OCI-LY1 (cell line): ENCODE measurements at regions not wholly inside any gene's neighbourhood (a gene's known extent, or its start where the extent isn't known, plus 50 kb on each side); places are given as distances from the start of the nearest gene placed in this dataset.

Source experiments
- H2AFZ ChIP-seq: fragments of 200-600 bp; sonication (generic), shearing (Covaris generic); 2 replicates; pipeline ENCODE4 v1.6.0; 2014; ENCODE audit warnings: antibody characterized with exemption, mild to moderate bottlenecking, low read length
- H3F3A ChIP-seq: fragments of 200-600 bp; sonication (generic), shearing (Covaris generic); 2 replicates; pipeline ENCODE4 v1.6.0; 2014; ENCODE audit warnings: mild to moderate bottlenecking, antibody characterized with exemption, low read length, moderate library complexity; ENCODE audit not compliant: insufficient read depth
- H3K27ac ChIP-seq: fragments of 200-600 bp; sonication (generic); 2 replicates; pipeline ENCODE4 v1.5.1; 2014; ENCODE audit warnings: low read length, mixed run types, mild to moderate bottlenecking, low read depth; ENCODE audit not compliant: poor library complexity, severe bottlenecking
- H3K27me3 ChIP-seq: fragments of 200-600 bp; sonication (generic); 2 replicates; pipeline ENCODE4 v1.6.0; 2014; ENCODE audit warnings: antibody characterized with exemption, mild to moderate bottlenecking, low read length, moderate library complexity; ENCODE audit not compliant: insufficient read depth
- H3K36me3 ChIP-seq: fragments of 200-600 bp; sonication (generic); 2 replicates; pipeline ENCODE4 v1.6.1; 2014; ENCODE audit warnings: mild to moderate bottlenecking, antibody characterized with exemption, low read length, moderate library complexity, mixed read lengths; ENCODE audit not compliant: insufficient read depth
- H3K4me1 ChIP-seq: fragments of 200-600 bp; sonication (generic); 2 replicates; pipeline ENCODE4 v1.5.1; 2014; ENCODE audit warnings: mild to moderate bottlenecking, low read length, moderate library complexity; ENCODE audit not compliant: insufficient read depth, severe bottlenecking
- H3K4me2 ChIP-seq: fragments of 200-600 bp; sonication (generic), shearing (Covaris generic); 2 replicates; pipeline ENCODE4 v1.6.1; 2014; ENCODE audit warnings: low read length
- H3K4me3 ChIP-seq: fragments of 200-600 bp; sonication (generic); 2 replicates; pipeline ENCODE4 v1.5.1; 2014; ENCODE audit warnings: low read length, low read depth, mild to moderate bottlenecking, mixed read lengths; ENCODE audit not compliant: poor library complexity, severe bottlenecking
- H3K79me2 ChIP-seq: fragments of 200-600 bp; shearing (Covaris generic); 2 replicates; pipeline ENCODE4 v1.6.1; 2016; ENCODE audit warnings: mixed run types, low read length, mixed read lengths; ENCODE audit not compliant: insufficient read depth
- H3K9ac ChIP-seq: fragments of 200-600 bp; sonication (generic), shearing (Covaris generic); 2 replicates; pipeline ENCODE4 v1.6.1; 2014; ENCODE audit warnings: mild to moderate bottlenecking, low read length, mixed read lengths
- H3K9me2 ChIP-seq: fragments of 200-600 bp; sonication (generic), shearing (Covaris generic); 2 replicates; pipeline ENCODE4 v1.6.1; 2014; ENCODE audit warnings: low read depth, mild to moderate bottlenecking, low read length, mixed read lengths
- H3K9me3 ChIP-seq: fragments of 200-600 bp; shearing (Covaris generic); 2 replicates; pipeline ENCODE4 v1.6.1; 2014; ENCODE audit warnings: low read length, mixed read lengths
- H4K20me1 ChIP-seq: fragments of 200-600 bp; sonication (generic), shearing (Covaris generic); 2 replicates; pipeline ENCODE4 v1.6.0; 2016; ENCODE audit warnings: mild to moderate bottlenecking, low read length; ENCODE audit not compliant: insufficient read depth
- CTCF ChIP-seq: fragments of 200-600 bp; sonication (generic), shearing (Covaris generic); IDR thresholded peaks from 2 replicates; pipeline ENCODE4 v1.5.1; 2017; ENCODE audit warnings: mild to moderate bottlenecking, antibody characterized with exemption, low read length, moderate library complexity, mixed read lengths
- EZH2 ChIP-seq: fragments of 200-600 bp; sonication (generic), shearing (Covaris generic); IDR thresholded peaks from 2 replicates; pipeline ENCODE4 v1.8.0; 2017; ENCODE audit warnings: borderline replicate concordance, mixed run types, mild to moderate bottlenecking, antibody characterized with exemption, low read length, moderate library complexity, mixed read lengths

DNA sequence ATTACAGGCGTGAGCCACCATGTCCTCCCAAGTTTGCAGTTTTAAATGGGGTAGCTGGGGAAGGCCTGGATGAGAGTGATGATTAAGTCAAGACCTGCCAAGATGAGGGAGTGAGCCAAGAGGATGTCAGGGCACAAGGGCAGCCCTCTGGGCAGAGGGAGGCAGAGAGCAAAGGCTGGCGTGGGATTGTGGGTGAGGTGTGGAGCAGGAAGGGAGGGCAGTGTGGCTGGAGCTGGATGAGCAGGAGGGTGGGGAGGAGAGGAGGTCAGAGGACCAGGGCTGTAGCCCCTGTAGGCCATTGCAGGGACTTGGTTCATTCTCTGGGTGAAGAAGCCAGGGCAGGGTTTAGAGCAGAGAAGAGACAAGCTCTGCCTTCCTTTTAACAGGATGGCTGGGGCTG lies 53.7 kb upstream of the CTNNA1 start:
- no peaks in the 10 kb centered on the region for H3K9me2 ChIP-seq
- H3K4me1 ChIP-seq: no peaks in the 10 kb centered on the region
- H3K36me3 ChIP-seq: no peaks in the 10 kb centered on the region
- no peak overlapping the region for H3K27ac ChIP-seq
- no peak overlapping the region for H2AFZ ChIP-seq
- TF ChIP-seq CTCF (no peak), EZH2 (no peak)
- H3K27me3 ChIP-seq: 0 out of 2 replicates have a peak, but pooled peaks cover 3% of the 10 kb centered on the region
- H3F3A ChIP-seq: no peaks in the 10 kb centered on the region
- no peak overlapping the region for H3K4me2 ChIP-seq
- H3K79me2 ChIP-seq: no peaks in the 10 kb centered on the region
- no peak overlapping the region for H3K4me3 ChIP-seq
- no peaks in the 10 kb centered on the region for H3K9me3 ChIP-seq
- H3K9ac ChIP-seq: no peak overlapping the region
- H4K20me1 ChIP-seq: no peaks in the 10 kb centered on the region

DNA sequence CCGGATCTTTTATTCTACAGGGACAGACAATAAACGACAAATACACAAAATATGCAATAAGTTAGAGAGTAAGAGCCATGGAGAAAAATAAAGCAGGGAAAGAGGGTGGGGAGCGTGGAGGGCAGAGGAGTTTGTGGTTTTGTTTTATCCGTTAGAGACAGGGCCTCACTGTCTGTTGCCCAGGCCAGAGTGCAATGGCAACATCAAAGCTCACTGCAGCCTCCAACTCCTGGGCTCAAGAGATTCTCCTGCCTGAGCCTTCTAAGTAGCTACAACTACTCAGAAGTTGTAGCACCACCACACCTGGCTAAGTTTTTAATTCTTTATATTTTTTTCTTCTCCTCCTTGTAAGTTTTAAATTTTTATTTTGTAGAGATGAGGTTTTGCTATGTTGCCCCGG lies 54.5 kb upstream of the CTNNA1 start:
- H3F3A ChIP-seq: no peaks in the 10 kb centered on the region
- H3K4me3 ChIP-seq: no peak overlapping the region
- H3K4me2 ChIP-seq: no peak overlapping the region
- H3K4me1 ChIP-seq: no peaks in the 10 kb centered on the region
- no peaks in the 10 kb centered on the region for H3K79me2 ChIP-seq
- no peak overlapping the region for H3K9ac ChIP-seq
- H3K27ac ChIP-seq: no peak overlapping the region
- no peaks in the 10 kb centered on the region for H3K27me3 ChIP-seq
- no peaks in the 10 kb centered on the region for H4K20me1 ChIP-seq
- no peaks in the 10 kb centered on the region for H3K36me3 ChIP-seq
- H2AFZ ChIP-seq: no peak overlapping the region
- no peaks in the 10 kb centered on the region for H3K9me3 ChIP-seq
- TF ChIP-seq EZH2 (no peak), CTCF (no peak)
- no peaks in the 10 kb centered on the region for H3K9me2 ChIP-seq

GRCh38 chr5:138697720-138698360 lies 55.4 kb upstream of the CTNNA1 start:
- Histone ChIP-seq H3K27ac (no peak overlapping the region), H3K27me3 (no peaks in the 10 kb centered on the region), H3K36me3 (no peaks in the 10 kb centered on the region), H3K9me3 (no peaks in the 10 kb centered on the region), H3F3A (no peaks in the 10 kb centered on the region), H3K4me2 (no peak overlapping the region), H3K9ac (no peak overlapping the region), H3K9me2 (no peaks in the 10 kb centered on the region), H4K20me1 (no peaks in the 10 kb centered on the region), H2AFZ (no peak overlapping the region), H3K79me2 (no peaks in the 10 kb centered on the region), H3K4me3 (no peak overlapping the region), H3K4me1 (no peaks in the 10 kb centered on the region)
- TF ChIP-seq CTCF (no peak), EZH2 (no peak)
